T-helper 17 cell (primary cell): ENCODE measurements at regions not wholly inside any gene's neighbourhood (a gene's known extent, or its start where the extent isn't known, plus 50 kb on each side); places are given as distances from the start of the nearest gene placed in this dataset.
A peak's percentile ranks its signal among the peaks of the same experiment; 100 is the strongest.
"Not testable (repeated sequence)": the region's sequence is repeated elsewhere in the genome, so short reads cannot be mapped to it uniquely, and the experiment has no call there.

ENCODE experiments used
- ATAC-seq: fragments of 150-1000 bp; cut with Tn5 transposase; 2 replicates; pipeline ENCODE4 v1.10.0; 2021; ENCODE audit warnings: mild to moderate bottlenecking, moderate library complexity
- DNase-seq, 3 donors: peaks; one replicate each; pipeline versions ENCODE4 v3.0.0 to v3.0.0-alpha.2; 2020 to 2021
- H3K9me3 ChIP-seq: one replicate; pipeline ENCODE4 v1.7.0; 2013; ENCODE audit warnings: low read length, mild to moderate bottlenecking; ENCODE audit not compliant: control insufficient read depth, poor library complexity, severe bottlenecking
- H3K27ac Mint-ChIP-seq: one replicate; pipeline ENCODE4 v1.8.0; 2022; ENCODE audit warnings: mild to moderate bottlenecking, moderate library complexity, mixed read lengths
- H3K27me3 Mint-ChIP-seq: one replicate; pipeline ENCODE4 v1.8.0; 2022; ENCODE audit warnings: mixed read lengths
- H3K36me3 Mint-ChIP-seq: one replicate; pipeline ENCODE4 v1.8.0; 2022; ENCODE audit warnings: low read depth, mixed read lengths
- H3K4me1 Mint-ChIP-seq: one replicate; pipeline ENCODE4 v1.8.0; 2022; ENCODE audit warnings: mild to moderate bottlenecking, mixed read lengths
- H3K4me3 Mint-ChIP-seq: one replicate; pipeline ENCODE4 v1.8.0; 2022; ENCODE audit warnings: mild to moderate bottlenecking, moderate library complexity, mixed read lengths

- Mint-ChIP-seq H3K36me3 (no peaks in the 10 kb centered on the region), H3K27ac (no peak overlapping the region), H3K4me3 (no peak overlapping the region), H3K4me1 (peaks cover 3% of the 10 kb centered on the region), H3K27me3 (peaks cover 34% of the 10 kb centered on the region)
- no peaks in the 10 kb centered on the region for H3K9me3 ChIP-seq
- DNase-seq (no peak), ATAC-seq (no peak)
These were observed 174.8 kb upstream of the FAM20A start for GRCh38 chr17:68775969-68776368.

DNA sequence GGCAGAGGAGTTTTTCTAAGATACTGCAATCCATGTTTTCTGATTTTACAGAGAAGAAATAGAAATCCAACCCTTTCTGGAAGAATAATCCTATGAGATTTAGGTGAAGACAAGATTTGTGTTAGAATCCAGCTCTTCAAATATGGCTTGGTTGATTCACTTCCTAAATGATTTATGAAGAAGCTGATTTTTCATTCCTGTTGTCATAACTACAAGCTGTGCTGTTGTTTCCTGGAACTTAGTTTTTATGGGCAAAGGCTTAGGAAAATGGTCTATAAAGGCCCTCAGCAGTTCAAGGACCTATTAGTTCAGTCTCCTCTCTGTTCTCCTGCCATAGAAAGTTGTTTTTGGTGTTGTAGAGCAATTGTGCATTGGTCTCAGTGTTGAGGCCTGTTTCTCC lies 174.2 kb upstream of the FAM20A start:
- Mint-ChIP-seq H3K4me1 (peaks cover 3% of the 10 kb centered on the region), H3K4me3 (no peak overlapping the region), H3K36me3 (no peaks in the 10 kb centered on the region), H3K27me3 (peaks cover 34% of the 10 kb centered on the region), H3K27ac (no peak overlapping the region)
- no peaks in the 10 kb centered on the region for H3K9me3 ChIP-seq
- ATAC-seq: no peak
- DNase-seq: no peak

- Mint-ChIP-seq H3K4me1 (peaks cover 3% of the 10 kb centered on the region), H3K27ac (no peak overlapping the region), H3K27me3 (peaks cover 16% of the 10 kb centered on the region), H3K36me3 (no peaks in the 10 kb centered on the region), H3K4me3 (no peak overlapping the region)
- ATAC-seq: no peak
- no peaks in the 10 kb centered on the region for H3K9me3 ChIP-seq
- no peak for DNase-seq
These were observed 170.8 kb upstream of the FAM20A start for GRCh38 chr17:68771867-68772515.

GRCh38 chr17:68768804-68769203 lies 167.6 kb upstream of the FAM20A start:
- no peaks in the 10 kb centered on the region for H3K36me3 Mint-ChIP-seq
- H3K4me1 Mint-ChIP-seq: peaks cover 5% of the 10 kb centered on the region
- peaks cover 39% of the 10 kb centered on the region for H3K27me3 Mint-ChIP-seq
- ATAC-seq (no peak), DNase-seq (no peak)
- no peak overlapping the region for H3K27ac Mint-ChIP-seq
- H3K4me3 Mint-ChIP-seq: no peak overlapping the region
- no peaks in the 10 kb centered on the region for H3K9me3 ChIP-seq

- no peak overlapping the region for H3K27ac Mint-ChIP-seq
- no peak for ATAC-seq
- no peak for DNase-seq
- no peak overlapping the region for H3K4me3 Mint-ChIP-seq
- H3K36me3 Mint-ChIP-seq: no peaks in the 10 kb centered on the region
- no peaks in the 10 kb centered on the region for H3K9me3 ChIP-seq
- peaks cover 3% of the 10 kb centered on the region for H3K4me1 Mint-ChIP-seq
- peaks cover 32% of the 10 kb centered on the region for H3K27me3 Mint-ChIP-seq
These were observed 165.5 kb upstream of the FAM20A start for GRCh38 chr17:68766640-68767039.

DNA sequence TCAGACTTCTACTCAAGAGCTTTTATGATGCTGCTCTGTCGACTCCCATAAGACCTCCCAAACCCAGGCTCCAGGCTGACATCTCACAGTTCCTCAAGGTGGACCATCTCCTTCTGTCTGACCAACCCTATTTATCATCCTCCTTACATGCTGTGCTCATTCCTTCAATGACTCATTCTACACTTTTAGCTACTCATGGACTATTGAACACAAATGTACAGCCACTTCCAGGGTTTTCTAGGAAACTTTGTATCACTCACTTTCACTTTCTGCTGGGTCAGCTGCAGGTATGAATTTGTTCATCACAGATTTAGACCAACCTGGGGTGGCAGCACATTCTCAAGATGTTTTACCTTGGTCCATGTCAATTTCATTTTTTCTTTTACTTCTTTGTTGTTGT lies 162.4 kb upstream of the FAM20A start:
- Mint-ChIP-seq H3K27me3 (peaks cover 37% of the 10 kb centered on the region), H3K4me1 (peaks cover 6% of the 10 kb centered on the region), H3K36me3 (no peaks in the 10 kb centered on the region), H3K27ac (no peak overlapping the region), H3K4me3 (no peak overlapping the region)
- ATAC-seq (no peak), DNase-seq (no peak)
- H3K9me3 ChIP-seq: no peaks in the 10 kb centered on the region

DNA sequence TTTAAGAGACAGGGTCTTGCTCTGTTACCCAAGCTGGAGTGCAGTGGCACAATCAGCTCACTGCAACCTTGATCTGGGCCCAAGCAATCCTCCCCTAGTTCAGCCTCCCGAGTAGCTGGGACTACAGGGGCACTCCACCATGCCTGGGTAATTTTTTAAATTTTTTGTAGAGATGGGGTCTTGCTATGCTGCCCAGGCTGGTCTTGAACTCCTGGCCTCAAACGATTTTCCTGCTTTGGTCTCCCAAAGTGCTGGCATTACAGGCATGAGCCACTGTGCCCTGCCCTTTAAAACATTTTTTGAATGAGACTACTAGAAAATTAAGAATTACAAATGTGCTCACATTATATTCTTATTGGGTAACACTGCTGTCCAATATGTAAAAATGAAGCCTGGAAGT lies 161.7 kb upstream of the FAM20A start:
- Mint-ChIP-seq H3K4me1 (peaks cover 6% of the 10 kb centered on the region), H3K36me3 (no peaks in the 10 kb centered on the region), H3K27me3 (peaks cover 37% of the 10 kb centered on the region), H3K27ac (no peak overlapping the region), H3K4me3 (no peak overlapping the region)
- H3K9me3 ChIP-seq: no peaks in the 10 kb centered on the region
- no peak for DNase-seq
- no peak for ATAC-seq

DNA sequence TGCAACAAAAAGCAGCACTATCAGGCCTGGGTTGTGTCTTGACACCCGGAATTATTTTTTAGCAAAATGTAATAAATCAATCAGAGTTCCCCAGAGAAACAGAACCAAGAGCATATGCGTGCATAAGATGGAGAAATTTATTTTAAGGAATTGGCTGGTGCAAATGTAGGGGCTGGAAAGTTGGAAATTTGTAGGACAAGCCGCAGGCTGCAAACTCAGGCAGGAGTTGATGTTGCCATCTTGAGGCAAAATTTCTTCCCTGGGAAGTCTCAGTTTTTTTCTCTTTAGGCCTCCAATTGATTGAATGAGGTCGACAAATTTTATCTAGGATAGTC lies 158.9 kb upstream of the FAM20A start:
- Mint-ChIP-seq H3K4me3 (no peak overlapping the region), H3K27me3 (peaks cover 23% of the 10 kb centered on the region), H3K36me3 (no peaks in the 10 kb centered on the region), H3K4me1 (peaks cover 3% of the 10 kb centered on the region), H3K27ac (no peak overlapping the region)
- DNase-seq (no peak), ATAC-seq (no peak)
- no peaks in the 10 kb centered on the region for H3K9me3 ChIP-seq

GRCh38 chr17:68759343-68760140 lies 158.4 kb upstream of the FAM20A start:
- no peak overlapping the region for H3K4me3 Mint-ChIP-seq
- H3K9me3 ChIP-seq: no peaks in the 10 kb centered on the region
- DNase-seq (no peak), ATAC-seq (peak; percentile 62)
- no peaks in the 10 kb centered on the region for H3K36me3 Mint-ChIP-seq
- H3K27ac Mint-ChIP-seq: no peak overlapping the region
- H3K27me3 Mint-ChIP-seq: peaks cover 18% of the 10 kb centered on the region
- H3K4me1 Mint-ChIP-seq: peaks cover 3% of the 10 kb centered on the region

DNA sequence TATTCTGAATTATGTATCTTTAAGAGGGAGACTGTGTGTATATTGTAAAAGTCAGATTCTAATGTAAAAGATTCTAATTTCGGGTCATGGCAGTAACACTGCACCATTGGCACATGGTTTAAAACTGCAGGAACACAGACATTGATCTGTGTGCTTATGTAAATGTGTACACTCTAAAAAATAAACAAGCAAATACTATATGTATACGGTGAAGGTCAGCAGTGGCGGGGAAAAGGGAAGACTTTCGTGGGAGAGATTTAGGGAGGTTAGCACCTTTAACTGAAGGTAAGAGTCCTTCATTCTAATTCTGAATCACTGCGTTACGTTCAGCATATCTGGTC lies 157.8 kb upstream of the FAM20A start:
- Mint-ChIP-seq H3K4me1 (peaks cover 3% of the 10 kb centered on the region), H3K27ac (no peak overlapping the region), H3K27me3 (peaks cover 12% of the 10 kb centered on the region), H3K36me3 (no peaks in the 10 kb centered on the region), H3K4me3 (no peak overlapping the region)
- ATAC-seq (no peak), DNase-seq (no peak)
- H3K9me3 ChIP-seq: no peaks in the 10 kb centered on the region

- not testable (repeated sequence) for ATAC-seq, H3K27ac Mint-ChIP-seq, H3K4me3 Mint-ChIP-seq, H3K27me3 Mint-ChIP-seq, DNase-seq, H3K36me3 Mint-ChIP-seq, H3K4me1 Mint-ChIP-seq, H3K9me3 ChIP-seq
These were observed 156.9 kb upstream of the FAM20A start for GRCh38 chr17:68757866-68758757.

DNA sequence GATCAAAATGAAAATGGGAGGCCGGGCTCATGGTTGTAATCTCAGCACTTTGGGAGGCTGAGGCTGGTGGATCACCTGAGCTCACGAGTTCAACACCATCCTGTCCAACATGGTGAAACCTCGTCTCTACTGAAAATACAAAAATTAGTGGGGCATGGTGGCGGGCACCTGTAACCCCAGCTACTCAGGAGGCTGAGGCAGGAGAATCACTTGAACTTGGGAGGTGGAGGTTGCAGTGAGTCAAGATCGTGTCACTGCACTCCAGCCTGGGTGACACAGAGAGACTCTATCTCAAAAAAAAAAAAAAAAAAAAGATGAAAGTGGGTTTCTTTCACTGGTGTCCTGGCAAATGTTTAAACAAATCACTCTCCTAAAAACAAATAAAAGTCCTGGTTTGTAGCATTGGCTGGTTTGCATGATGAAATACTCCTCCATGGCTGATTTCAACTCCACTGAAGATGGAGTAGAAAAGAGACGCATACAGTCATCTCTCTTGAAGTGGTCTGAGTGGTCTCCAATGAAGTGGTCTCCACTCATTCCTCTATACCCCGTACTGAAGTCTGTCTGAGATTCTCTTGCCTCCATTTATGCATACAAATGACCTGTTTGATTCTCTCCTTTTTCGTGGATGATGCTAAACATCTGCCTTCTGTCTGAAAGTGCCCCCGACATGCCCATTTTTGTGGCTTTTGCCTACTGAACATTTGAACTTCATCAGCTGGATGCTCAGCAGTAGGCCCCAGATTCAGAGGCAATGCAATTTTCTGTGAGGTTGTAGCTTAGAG lies 153.0 kb upstream of the FAM20A start:
- H3K9me3 ChIP-seq: no peaks in the 10 kb centered on the region
- ATAC-seq: no peak
- Mint-ChIP-seq H3K4me3 (no peak overlapping the region), H3K36me3 (no peaks in the 10 kb centered on the region), H3K27ac (no peak overlapping the region), H3K27me3 (peaks cover 16% of the 10 kb centered on the region), H3K4me1 (no peaks in the 10 kb centered on the region)
- DNase-seq: no peak

GRCh38 chr17:68750208-68750562 lies 149.0 kb upstream of the FAM20A start:
- no peak for DNase-seq
- ATAC-seq: no peak
- Mint-ChIP-seq H3K4me1 (no peaks in the 10 kb centered on the region), H3K27ac (no peak overlapping the region), H3K4me3 (no peak overlapping the region), H3K27me3 (peaks cover 24% of the 10 kb centered on the region), H3K36me3 (no peaks in the 10 kb centered on the region)
- H3K9me3 ChIP-seq: no peaks in the 10 kb centered on the region
